Muscle of leg (tissue), 3 donors: ENCODE measurements at regions not wholly inside any gene's neighbourhood (a gene's known extent, or its start where the extent isn't known, plus 50 kb on each side); places are given as distances from the start of the nearest gene placed in this dataset.
"Not testable (repeated sequence)": the region's sequence is repeated elsewhere in the genome, so short reads cannot be mapped to it uniquely, and the experiment has no call there.

Experiments
- DNase-seq: peaks from one replicate; pipeline ENCODE4 v3.0.0; 2013
- H3K27ac ChIP-seq: one replicate; pipeline ENCODE4 v1.5.1; 2013; ENCODE audit warnings: mild to moderate bottlenecking, low read length, control low read depth
- H3K27me3 ChIP-seq: one replicate; pipeline ENCODE4 v1.6.1; 2013; ENCODE audit warnings: low read length; ENCODE audit not compliant: control insufficient read depth, insufficient read depth
- H3K36me3 ChIP-seq: one replicate; pipeline ENCODE4 v1.6.1; 2013; ENCODE audit warnings: low read length; ENCODE audit not compliant: control insufficient read depth, insufficient read depth
- H3K4me1 ChIP-seq: one replicate; pipeline ENCODE4 v1.6.1; 2013; ENCODE audit warnings: low read length; ENCODE audit not compliant: control insufficient read depth, insufficient read depth
- H3K4me3 ChIP-seq: one replicate; pipeline ENCODE4 v1.5.1; 2013; ENCODE audit warnings: low read length, control low read depth
- H3K9me3 ChIP-seq: replicated peaks from 2 replicates; pipeline ENCODE4 v1.6.1; 2013; ENCODE audit warnings: low read depth, low read length; ENCODE audit not compliant: control insufficient read depth
- WGBS: methylation state at CpG from one replicate; pipeline ENCODE4 v1.1.5; 2013; ENCODE audit warnings: missing lambda C conversion rate; ENCODE audit not compliant: insufficient coverage; 5-methylcytosine and 5-hydroxymethylcytosine counted together

DNA sequence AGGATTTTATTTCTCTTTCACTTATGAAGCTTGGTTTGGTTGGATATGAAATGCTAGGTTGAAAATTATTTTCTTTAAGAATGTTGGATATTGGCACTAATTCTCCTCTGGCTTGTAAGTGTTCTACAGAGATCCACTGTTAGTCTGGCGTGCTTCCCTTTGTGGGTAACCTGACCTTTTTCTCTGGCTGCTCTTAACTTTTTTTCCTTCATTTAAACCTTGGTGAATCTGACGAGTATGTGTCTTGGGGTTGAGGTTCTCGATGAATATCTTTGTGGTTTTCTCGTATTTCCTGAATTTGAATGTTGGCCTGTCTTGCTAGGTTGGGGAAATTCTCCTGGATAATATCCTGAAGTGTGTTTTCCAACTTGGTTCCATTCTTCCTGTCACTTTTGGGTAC lies 1208.4 kb upstream of the ADGRB3 start:
- H3K27me3 ChIP-seq, H3K4me3 ChIP-seq, H3K4me1 ChIP-seq, H3K27ac ChIP-seq, H3K9me3 ChIP-seq, H3K36me3 ChIP-seq, DNase-seq: not testable (repeated sequence)
- no CpG with 5 or more reads among the region's 4 CpGs for WGBS

DNA sequence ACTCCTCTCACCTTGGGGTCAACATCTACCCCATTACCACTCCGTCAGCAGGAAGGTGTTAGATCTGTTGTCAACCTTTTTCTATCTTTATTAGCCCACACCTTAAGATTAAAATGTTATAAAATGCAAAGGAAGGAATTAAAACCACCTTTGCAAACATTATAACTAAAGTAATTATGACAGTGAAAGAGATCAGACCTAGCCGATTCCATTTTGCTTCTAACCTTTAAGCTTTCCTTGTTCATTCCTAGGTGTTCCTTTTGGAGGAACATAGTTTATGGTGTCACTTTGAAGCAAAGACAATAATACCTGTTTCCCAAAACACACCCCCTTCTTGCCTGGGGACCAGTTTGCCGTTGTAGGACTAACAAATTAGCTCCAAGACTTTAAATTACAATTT lies 1223.0 kb upstream of the ADGRB3 start:
- Histone ChIP-seq H3K9me3 (no peaks in the 10 kb centered on the region), H3K36me3 (no peaks in the 10 kb centered on the region), H3K27me3 (no peaks in the 10 kb centered on the region), H3K27ac (no peak overlapping the region), H3K4me3 (no peak overlapping the region), H3K4me1 (no peaks in the 10 kb centered on the region)
- WGBS: 40% methylated on average over 1 of the region's 3 CpGs
- no peak for DNase-seq

- no CpG with 5 or more reads among the region's 1 CpG for WGBS
- H3K9me3 ChIP-seq: no peaks in the 10 kb centered on the region
- no peaks in the 10 kb centered on the region for H3K27me3 ChIP-seq
- H3K27ac ChIP-seq: no peak overlapping the region
- no peak for DNase-seq
- H3K4me3 ChIP-seq: no peak overlapping the region
- no peaks in the 10 kb centered on the region for H3K4me1 ChIP-seq
- no peaks in the 10 kb centered on the region for H3K36me3 ChIP-seq
These were observed 1224.0 kb upstream of the ADGRB3 start for GRCh38 chr6:67411036-67411435.

- Histone ChIP-seq H3K27me3 (no peaks in the 10 kb centered on the region), H3K9me3 (peaks cover 4% of the 10 kb centered on the region), H3K4me1 (no peaks in the 10 kb centered on the region), H3K4me3 (no peak overlapping the region), H3K27ac (no peak overlapping the region), H3K36me3 (no peaks in the 10 kb centered on the region)
- WGBS: 60% methylated on average over 1 of the region's 2 CpGs
- no peak for DNase-seq
These were observed 1240.8 kb upstream of the ADGRB3 start for GRCh38 chr6:67394254-67394653.

DNA sequence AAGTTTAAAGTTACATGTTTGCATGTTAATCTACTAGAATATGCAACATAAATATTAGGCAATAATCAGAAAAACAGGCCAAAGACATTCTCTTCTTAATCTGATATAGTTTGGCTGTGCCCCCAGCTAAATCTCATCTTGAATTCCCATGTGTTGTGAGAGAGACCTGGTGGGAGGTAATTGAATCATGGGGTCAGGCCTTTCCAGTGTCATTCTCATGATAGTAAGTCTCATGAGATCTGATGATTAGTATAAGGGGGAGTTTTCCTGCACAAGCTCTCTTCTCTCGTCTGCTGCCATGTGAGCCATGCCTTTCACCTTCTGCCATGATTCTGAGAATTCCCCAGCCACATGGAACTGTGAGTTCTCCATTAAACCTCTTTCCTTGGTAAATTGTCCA lies 1241.7 kb upstream of the ADGRB3 start:
- Histone ChIP-seq H3K4me1 (no peaks in the 10 kb centered on the region), H3K27ac (no peak overlapping the region), H3K27me3 (no peaks in the 10 kb centered on the region), H3K4me3 (no peak overlapping the region), H3K9me3 (peaks cover 4% of the 10 kb centered on the region), H3K36me3 (no peaks in the 10 kb centered on the region)
- WGBS: no CpG with 5 or more reads among the region's 1 CpG
- DNase-seq: no peak

- H3K4me1 ChIP-seq: no peaks in the 10 kb centered on the region
- no peak overlapping the region for H3K27ac ChIP-seq
- DNase-seq: no peak
- H3K27me3 ChIP-seq: no peaks in the 10 kb centered on the region
- WGBS: no CpG with 5 or more reads among the region's 2 CpGs
- H3K9me3 ChIP-seq: peaks cover 4% of the 10 kb centered on the region
- no peaks in the 10 kb centered on the region for H3K36me3 ChIP-seq
- no peak overlapping the region for H3K4me3 ChIP-seq
These were observed 1243.1 kb upstream of the ADGRB3 start for GRCh38 chr6:67391955-67392354.

DNA sequence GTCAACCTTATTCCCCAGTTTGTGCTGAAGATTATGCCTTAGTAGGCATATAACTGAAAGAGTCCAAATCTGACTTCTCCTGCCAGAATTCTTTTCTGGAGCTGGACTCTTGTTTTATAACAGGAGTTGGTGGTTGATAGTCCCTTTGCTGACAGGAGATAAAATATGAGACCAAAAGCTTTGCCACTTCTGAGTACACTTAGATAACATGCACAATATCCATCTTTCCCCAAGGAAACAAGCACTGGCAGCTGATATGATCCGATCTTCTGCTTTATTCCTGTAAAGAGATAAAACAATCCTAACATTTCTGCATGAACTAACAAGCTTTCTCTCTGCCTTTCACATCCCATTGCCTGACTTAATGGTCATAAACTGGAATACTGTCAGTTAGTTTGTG lies 1265.4 kb upstream of the ADGRB3 start:
- Histone ChIP-seq H3K36me3 (no peaks in the 10 kb centered on the region), H3K4me3 (no peak overlapping the region), H3K9me3 (no peaks in the 10 kb centered on the region), H3K4me1 (no peaks in the 10 kb centered on the region), H3K27ac (no peak overlapping the region), H3K27me3 (no peaks in the 10 kb centered on the region)
- no peak for DNase-seq
- WGBS: no CpG with 5 or more reads among the region's 1 CpG

- 80% methylated on average over 1 of the region's 5 CpGs for WGBS
- DNase-seq: no peak
- no peak overlapping the region for H3K27ac ChIP-seq
- no peaks in the 10 kb centered on the region for H3K27me3 ChIP-seq
- H3K9me3 ChIP-seq: no peaks in the 10 kb centered on the region
- no peaks in the 10 kb centered on the region for H3K36me3 ChIP-seq
- H3K4me3 ChIP-seq: no peak overlapping the region
- no peaks in the 10 kb centered on the region for H3K4me1 ChIP-seq
These were observed 1272.1 kb upstream of the ADGRB3 start for GRCh38 chr6:67362976-67363375.

GRCh38 chr6:67361264-67361663 lies 1273.8 kb upstream of the ADGRB3 start:
- no CpG with 5 or more reads among the region's 2 CpGs for WGBS
- Histone ChIP-seq H3K9me3 (no peaks in the 10 kb centered on the region), H3K36me3 (no peaks in the 10 kb centered on the region), H3K27ac (no peak overlapping the region), H3K4me1 (no peaks in the 10 kb centered on the region), H3K4me3 (no peak overlapping the region), H3K27me3 (no peaks in the 10 kb centered on the region)
- no peak for DNase-seq

- Histone ChIP-seq H3K4me1 (no peaks in the 10 kb centered on the region), H3K4me3 (no peak overlapping the region), H3K9me3 (no peaks in the 10 kb centered on the region), H3K36me3 (no peaks in the 10 kb centered on the region), H3K27ac (no peak overlapping the region), H3K27me3 (no peaks in the 10 kb centered on the region)
- no CpG with 5 or more reads among the region's 3 CpGs for WGBS
- DNase-seq: no peak
These were observed 1276.8 kb upstream of the ADGRB3 start for GRCh38 chr6:67358241-67358640.

DNA sequence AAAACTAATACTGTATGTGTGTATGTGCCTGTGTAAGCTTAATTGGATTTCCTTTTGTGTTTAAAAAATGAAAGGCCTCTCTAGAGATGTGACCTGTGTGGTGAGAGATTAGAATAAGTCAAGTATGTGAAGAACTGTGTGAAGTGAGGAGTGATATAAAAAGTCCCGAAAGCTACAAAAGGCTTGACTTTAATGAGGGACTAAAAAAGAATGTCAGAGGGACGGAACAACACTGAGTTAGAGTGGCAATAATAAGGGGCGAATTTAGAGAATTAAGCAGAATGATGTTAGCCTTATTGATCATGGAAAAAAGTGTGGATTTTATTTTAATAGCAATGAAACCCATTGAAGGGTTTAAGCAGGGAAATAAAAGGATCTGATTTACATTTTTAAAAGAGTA lies 1281.2 kb upstream of the ADGRB3 start:
- H3K4me3 ChIP-seq: no peak overlapping the region
- no peaks in the 10 kb centered on the region for H3K9me3 ChIP-seq
- H3K4me1 ChIP-seq: no peaks in the 10 kb centered on the region
- no peak overlapping the region for H3K27ac ChIP-seq
- no peak for DNase-seq
- H3K36me3 ChIP-seq: no peaks in the 10 kb centered on the region
- H3K27me3 ChIP-seq: no peaks in the 10 kb centered on the region
- WGBS: 72% methylated on average over 3 of the region's 3 CpGs
